Calu3 (cell line): ENCODE measurements at regions not wholly inside any gene's neighbourhood (a gene's known extent, or its start where the extent isn't known, plus 50 kb on each side); places are given as distances from the start of the nearest gene placed in this dataset.
A peak's percentile ranks its signal among the peaks of the same experiment; 100 is the strongest.

Experiments
- BruUV-seq: library from RNA; stranded (reverse); fragments of 400-500 nt; replicated peaks from 2 replicates; lab custom pipeline; 2021; lab: Mats Ljungman, UMichigan
- CTCF ChIA-PET: fragments of 300-600 bp; sonication (Branson Sonifier 250); formaldehyde crosslinking; loops from one replicate; lab custom pipeline; 2022; ENCODE audit warnings: antibody characterized with exemption; lab: Charles Lee
- DNase-seq: peaks from one replicate; pipeline ENCODE4 v3.0.0; 2022
- H3K27ac Mint-ChIP-seq: one replicate; pipeline ENCODE4 v1.8.0; 2022; ENCODE audit warnings: mixed read lengths; ENCODE audit not compliant: unreplicated experiment
- H3K27me3 Mint-ChIP-seq: one replicate; pipeline ENCODE4 v1.8.0; 2022; ENCODE audit warnings: mixed read lengths; ENCODE audit not compliant: unreplicated experiment
- H3K36me3 Mint-ChIP-seq: one replicate; pipeline ENCODE4 v1.8.0; 2022; ENCODE audit warnings: mild to moderate bottlenecking, moderate library complexity, mixed read lengths; ENCODE audit not compliant: insufficient read depth, unreplicated experiment
- H3K4me1 Mint-ChIP-seq: one replicate; pipeline ENCODE4 v1.8.0; 2022; ENCODE audit warnings: mild to moderate bottlenecking, low read depth, mixed read lengths; ENCODE audit not compliant: unreplicated experiment
- H3K4me3 Mint-ChIP-seq: one replicate; pipeline ENCODE4 v1.8.0; 2022; ENCODE audit warnings: mild to moderate bottlenecking, low read depth, moderate library complexity, mixed read lengths; ENCODE audit not compliant: unreplicated experiment
- H3K9me3 Mint-ChIP-seq: one replicate; pipeline ENCODE4 v1.8.0; 2022; ENCODE audit warnings: low read depth, mixed read lengths; ENCODE audit not compliant: unreplicated experiment
- intact Hi-C: fragments of 100-400 bp; cut with micrococcal nuclease; formaldehyde crosslinking; loops from one replicate; pipeline ENCODE4 v1.10.0; 2022; ENCODE audit not compliant: unreplicated experiment
- TF ChIP-seq, protein P1 (sequence below): fragments of 200-600 bp; IDR thresholded peaks from one replicate; pipeline ENCODE4 v1.8.0; 2022; ENCODE audit warnings: antibody characterized with exemption; ENCODE audit not compliant: unreplicated experiment

- no peaks in the 10 kb centered on the region for H3K9me3 Mint-ChIP-seq
- H3K36me3 Mint-ChIP-seq = no peaks in the 10 kb centered on the region
- CTCF ChIA-PET = interaction anchor here (0.6 kb wide), 1 partner anchor 370 kb away, joined by 3 read pairs; no protein-coding TSS in a partner anchor
- TF ChIP-seq, protein P1, sequence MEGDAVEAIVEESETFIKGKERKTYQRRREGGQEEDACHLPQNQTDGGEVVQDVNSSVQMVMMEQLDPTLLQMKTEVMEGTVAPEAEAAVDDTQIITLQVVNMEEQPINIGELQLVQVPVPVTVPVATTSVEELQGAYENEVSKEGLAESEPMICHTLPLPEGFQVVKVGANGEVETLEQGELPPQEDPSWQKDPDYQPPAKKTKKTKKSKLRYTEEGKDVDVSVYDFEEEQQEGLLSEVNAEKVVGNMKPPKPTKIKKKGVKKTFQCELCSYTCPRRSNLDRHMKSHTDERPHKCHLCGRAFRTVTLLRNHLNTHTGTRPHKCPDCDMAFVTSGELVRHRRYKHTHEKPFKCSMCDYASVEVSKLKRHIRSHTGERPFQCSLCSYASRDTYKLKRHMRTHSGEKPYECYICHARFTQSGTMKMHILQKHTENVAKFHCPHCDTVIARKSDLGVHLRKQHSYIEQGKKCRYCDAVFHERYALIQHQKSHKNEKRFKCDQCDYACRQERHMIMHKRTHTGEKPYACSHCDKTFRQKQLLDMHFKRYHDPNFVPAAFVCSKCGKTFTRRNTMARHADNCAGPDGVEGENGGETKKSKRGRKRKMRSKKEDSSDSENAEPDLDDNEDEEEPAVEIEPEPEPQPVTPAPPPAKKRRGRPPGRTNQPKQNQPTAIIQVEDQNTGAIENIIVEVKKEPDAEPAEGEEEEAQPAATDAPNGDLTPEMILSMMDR = no peak
- H3K27ac Mint-ChIP-seq = peak overlapping the region; percentile 37
- BruUV-seq = no TSS peak
- intact Hi-C loops = no loop called here
- peak; percentile 74 for DNase-seq
- peaks cover 48% of the 10 kb centered on the region for H3K4me1 Mint-ChIP-seq
- peak overlapping the region; percentile 10 for H3K4me3 Mint-ChIP-seq
- no peaks in the 10 kb centered on the region for H3K27me3 Mint-ChIP-seq
These were observed 361.0 kb downstream of the SHQ1 start for GRCh38 chr3:72487078-72487765.

DNA sequence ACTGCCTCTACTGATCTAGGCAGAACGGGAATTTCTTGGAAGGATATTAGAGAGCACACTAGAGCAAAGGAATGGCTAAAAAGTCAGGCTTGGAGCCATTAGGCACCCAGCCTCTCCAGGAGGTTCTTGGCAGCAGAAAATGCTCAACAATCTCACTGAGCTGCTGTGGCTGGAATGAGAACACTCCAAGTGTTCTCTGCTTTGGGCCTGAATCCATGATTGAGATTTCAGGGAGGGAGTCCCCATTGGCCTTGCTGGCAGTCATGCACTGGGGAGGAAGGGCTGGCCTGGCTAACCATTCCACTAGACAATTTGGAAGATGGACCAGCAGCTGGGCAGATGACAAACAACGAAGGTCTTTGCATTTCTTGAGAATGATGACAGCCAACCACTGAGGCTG lies 362.6 kb downstream of the SHQ1 start:
- no peaks in the 10 kb centered on the region for H3K9me3 Mint-ChIP-seq
- peaks cover 51% of the 10 kb centered on the region for H3K4me1 Mint-ChIP-seq
- TF ChIP-seq, protein P1 = no peak
- BruUV-seq = no TSS peak
- H3K27me3 Mint-ChIP-seq = no peaks in the 10 kb centered on the region
- no peak overlapping the region for H3K27ac Mint-ChIP-seq
- DNase-seq = no peak
- H3K36me3 Mint-ChIP-seq = no peaks in the 10 kb centered on the region
- no peak overlapping the region for H3K4me3 Mint-ChIP-seq
- CTCF ChIA-PET = no interaction called here
- intact Hi-C loops = no loop called here

DNA sequence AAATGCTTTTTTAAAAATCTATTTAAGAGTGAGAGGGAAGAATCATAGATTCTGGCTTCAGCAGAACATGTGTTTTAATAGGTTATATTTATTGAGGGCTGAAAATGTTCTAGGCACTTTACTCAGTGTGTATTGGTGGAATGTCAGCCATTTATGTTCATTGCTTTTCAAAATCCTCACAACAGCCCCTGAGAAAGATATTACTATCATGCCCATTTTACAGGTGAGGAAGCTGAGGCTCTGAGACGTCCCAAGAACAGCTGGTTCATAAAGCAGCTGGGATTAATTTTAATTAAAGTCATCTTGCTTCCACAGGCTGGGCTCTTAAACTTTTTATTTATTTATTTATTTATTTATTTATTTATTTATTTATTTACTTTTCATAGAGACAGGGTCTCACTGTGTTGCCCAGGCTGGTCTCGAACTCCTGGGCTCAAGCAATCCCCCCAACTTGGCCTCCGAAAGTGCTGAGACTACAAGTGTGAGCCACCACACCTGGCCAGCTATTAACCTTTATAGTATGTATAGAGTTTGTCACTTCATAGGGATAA lies 364.6 kb downstream of the SHQ1 start:
- TF ChIP-seq, protein P1 = no peak
- Mint-ChIP-seq H3K4me3 (no peak overlapping the region), H3K27me3 (no peaks in the 10 kb centered on the region), H3K4me1 (peaks cover 39% of the 10 kb centered on the region), H3K27ac (no peak overlapping the region), H3K9me3 (no peaks in the 10 kb centered on the region), H3K36me3 (no peaks in the 10 kb centered on the region)
- CTCF ChIA-PET = interaction anchor here (0.6 kb wide), 1 partner anchor 88 kb away, joined by 3 read pairs; no protein-coding TSS in a partner anchor
- no peak for DNase-seq
- intact Hi-C loops = loop anchor here (5.0 kb wide), 1 partner anchor 36 kb away; the partner anchor contains the start of gene RYBP
- BruUV-seq = no TSS peak

- TF ChIP-seq, protein P1 = no peak
- H3K36me3 Mint-ChIP-seq = no peaks in the 10 kb centered on the region
These were observed 365.5 kb downstream of the SHQ1 start for GRCh38 chr3:72482589-72483321.

More at GRCh38 chr3:72482589-72483321, 365.5 kb downstream of the SHQ1 start:
- BruUV-seq = no TSS peak
- Mint-ChIP-seq H3K27me3 (no peaks in the 10 kb centered on the region), H3K27ac (peak overlapping the region; percentile 95), H3K4me1 (peaks cover 31% of the 10 kb centered on the region), H3K9me3 (no peaks in the 10 kb centered on the region), H3K4me3 (peak overlapping the region; percentile 53)
- intact Hi-C loops = loop anchor here (5.0 kb wide), 1 partner anchor 35 kb away; the partner anchor contains the start of gene RYBP
- CTCF ChIA-PET = interaction anchor here (0.6 to 1.2 kb wide), 2 partner anchors 11 to 89 kb away, joined by 3 read pairs; no protein-coding TSS in a partner anchor
- peak; percentile 48 for DNase-seq
